GM19240 (cell line): ENCODE measurements at regions not wholly inside any gene's neighbourhood (a gene's known extent, or its start where the extent isn't known, plus 50 kb on each side); places are given as distances from the start of the nearest gene placed in this dataset.

Experiments used
- DNase-seq: peaks from one replicate; pipeline ENCODE4 v3.0.0; 2011; ENCODE audit warnings: low spot score; ENCODE audit not compliant: insufficient read length

GRCh38 chr18:75621818-75622217, 194.3 kb upstream of the SMIM21 start:
- no peak for DNase-seq

DNA sequence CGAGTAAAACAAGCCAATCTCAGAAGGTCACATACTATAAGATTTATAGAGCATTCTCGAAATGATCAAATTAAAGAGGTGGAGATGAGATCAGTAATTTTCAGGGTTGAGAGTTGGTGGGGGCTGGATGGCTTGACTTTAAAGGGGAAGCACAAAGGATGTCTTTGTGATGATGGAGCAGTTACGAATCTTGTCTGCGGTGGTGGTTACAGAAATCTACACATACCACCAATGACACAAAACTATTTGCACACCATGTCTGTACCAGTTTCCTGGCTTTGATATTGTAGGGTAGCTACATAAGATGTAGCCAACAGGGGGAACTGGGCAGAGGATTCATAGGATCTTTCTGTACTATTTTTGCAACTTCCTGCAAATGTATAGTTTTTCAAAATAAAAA, 190.6 kb upstream of the SMIM21 start:
- no peak for DNase-seq

- DNase-seq = no peak
Measured at GRCh38 chr18:75612456-75612855, 185.0 kb upstream of the SMIM21 start.

GRCh38 chr18:75607701-75608100, 180.2 kb upstream of the SMIM21 start:
- DNase-seq = no peak

DNA sequence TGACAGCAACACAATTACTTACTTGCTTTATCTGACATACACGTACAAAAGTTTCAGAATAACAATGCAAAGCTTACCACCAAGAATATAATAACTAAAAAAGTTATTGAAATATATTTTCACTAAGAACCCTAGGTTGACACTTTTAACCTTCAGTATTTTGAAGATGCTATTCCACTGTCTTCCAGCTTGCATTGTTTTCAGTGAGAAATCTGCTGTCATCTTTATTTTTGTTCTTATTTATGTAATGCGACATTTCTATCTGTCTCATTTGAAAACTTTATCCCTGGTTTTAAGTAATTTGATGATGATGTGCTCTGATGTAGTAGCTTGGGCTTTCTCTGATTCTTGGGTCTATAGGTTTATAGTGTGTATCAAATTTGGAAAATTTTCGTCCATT, 165.0 kb upstream of the SMIM21 start:
- no peak for DNase-seq

DNA sequence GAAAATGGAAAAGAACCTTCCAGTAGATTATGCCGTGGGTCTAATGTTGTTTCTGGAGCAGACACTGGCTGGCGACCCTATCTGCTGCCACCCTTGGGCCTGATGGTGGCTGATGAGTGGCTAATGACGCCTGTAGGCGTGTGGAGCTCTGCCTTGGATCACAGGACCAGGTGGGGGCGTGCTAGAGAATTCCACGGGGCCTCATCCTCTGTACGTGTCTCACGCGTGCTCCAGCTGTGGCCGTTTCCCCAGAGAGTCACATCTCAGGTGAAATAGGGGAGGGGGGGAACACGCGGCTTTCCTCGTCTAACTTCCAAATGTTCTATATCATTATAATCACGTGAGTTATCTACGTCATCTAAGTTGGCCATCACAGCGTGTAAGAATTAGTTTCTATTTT, 160.9 kb upstream of the SMIM21 start:
- no peak for DNase-seq

GRCh38 chr18:75587131-75587530, 159.6 kb upstream of the SMIM21 start:
- no peak for DNase-seq

- DNase-seq = no peak
Measured at GRCh38 chr18:75586130-75586889, 158.8 kb upstream of the SMIM21 start.

DNA sequence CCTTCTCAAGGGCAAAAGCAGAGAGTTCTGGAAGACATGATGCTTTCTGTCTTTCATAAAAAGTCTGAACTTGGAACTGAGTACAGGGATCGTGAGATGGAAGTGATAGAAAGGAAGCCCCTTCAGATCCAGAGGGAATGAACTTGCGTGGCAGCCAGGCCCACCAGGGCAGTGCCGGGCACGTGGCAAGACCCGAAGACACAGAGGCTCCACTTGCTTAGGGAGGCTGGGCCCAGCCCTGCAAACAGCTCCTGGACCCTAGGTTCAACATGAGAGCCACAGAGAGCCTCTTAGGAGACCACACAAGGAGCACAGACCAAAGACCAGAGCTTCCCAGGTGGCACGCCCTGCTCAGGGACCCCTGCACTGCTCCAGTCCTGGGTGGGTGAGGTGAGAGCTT, 155.4 kb upstream of the SMIM21 start:
- DNase-seq = no peak

DNA sequence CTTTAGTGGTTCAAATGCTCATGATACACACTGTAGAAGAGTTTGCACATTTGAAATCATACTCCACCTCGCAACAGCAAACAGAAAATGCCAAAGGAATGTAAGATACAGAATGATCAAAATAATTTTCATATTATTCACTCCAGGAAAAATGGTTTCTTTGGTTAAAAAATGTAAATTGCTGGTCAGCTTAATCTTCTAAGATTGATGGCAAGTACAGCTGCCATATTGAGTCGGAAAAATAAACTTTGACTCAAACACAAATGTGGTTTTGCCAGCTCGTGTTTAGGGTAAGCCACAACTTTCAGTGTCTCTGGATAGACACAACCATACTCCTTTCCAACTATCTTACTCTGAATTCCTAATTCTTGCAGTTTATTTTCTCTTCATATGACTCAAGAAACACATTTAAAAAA, 154.9 kb upstream of the SMIM21 start:
- DNase-seq = no peak

- DNase-seq = no peak
Measured at GRCh38 chr18:75581336-75582131, 154.0 kb upstream of the SMIM21 start.

DNA sequence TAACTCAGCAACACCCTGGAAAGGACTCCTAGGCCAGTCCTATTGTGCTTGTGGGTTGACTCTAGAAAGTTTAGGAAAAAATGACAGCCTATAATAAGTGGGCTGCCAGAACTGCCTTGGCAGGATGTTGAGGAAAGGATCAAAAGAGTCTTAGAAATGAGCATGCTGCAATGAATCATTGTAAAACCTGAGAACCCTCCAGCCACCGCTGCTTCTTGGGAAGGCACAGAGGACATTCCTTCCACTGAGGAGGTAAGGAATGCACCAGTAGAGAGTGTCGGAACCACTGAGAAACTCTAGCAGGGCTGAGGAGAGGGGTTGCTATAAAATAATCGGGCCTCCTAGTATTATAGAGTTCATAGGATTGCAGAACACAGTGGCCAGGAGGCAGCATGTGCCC, 146.7 kb upstream of the SMIM21 start:
- no peak for DNase-seq

GRCh38 chr18:75563150-75563549, 135.6 kb upstream of the SMIM21 start:
- no peak for DNase-seq

DNA sequence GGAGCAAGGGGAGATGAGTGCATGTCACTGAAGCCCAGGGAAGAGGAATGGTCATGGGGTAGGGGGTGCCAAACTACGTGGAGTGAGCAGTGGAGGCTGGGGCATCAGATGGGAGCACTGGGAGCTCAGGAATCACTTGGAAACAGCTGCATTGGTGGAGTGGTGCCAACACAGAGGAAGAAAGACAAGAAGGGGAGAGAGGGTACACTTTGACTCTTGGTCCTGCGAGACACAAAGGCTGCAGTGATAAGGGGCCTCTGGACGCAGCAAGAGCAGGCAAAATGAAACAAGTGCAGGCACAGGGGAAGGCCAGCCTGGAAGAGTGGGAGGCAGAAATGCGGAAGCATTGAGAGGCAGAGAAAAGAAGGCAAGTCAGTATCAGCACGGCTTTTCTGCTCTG, 134.7 kb upstream of the SMIM21 start:
- no peak for DNase-seq

DNA sequence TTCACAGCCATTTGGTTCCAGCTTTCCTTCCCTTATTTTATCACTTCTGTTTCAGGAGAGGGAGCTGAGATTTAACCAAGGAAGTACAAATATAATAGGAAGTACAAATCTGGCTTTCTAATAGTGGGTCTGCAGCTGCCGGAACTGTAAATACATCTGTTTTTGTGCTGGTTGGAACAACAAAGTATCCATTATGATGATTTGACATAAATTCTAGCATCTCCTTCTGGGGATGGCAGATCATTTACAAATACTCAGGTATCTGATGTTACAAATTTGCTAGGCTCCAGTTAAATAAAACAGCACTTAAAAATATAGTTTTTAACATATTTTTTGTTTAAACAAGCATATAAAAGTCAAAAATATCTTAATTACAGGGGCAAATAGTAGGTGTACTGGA, 131.3 kb upstream of the SMIM21 start:
- DNase-seq = no peak

- no peak for DNase-seq
Measured at GRCh38 chr18:75556841-75557240, 129.3 kb upstream of the SMIM21 start.

- no peak for DNase-seq
Measured at GRCh38 chr18:75554644-75555185, 127.2 kb upstream of the SMIM21 start.

DNA sequence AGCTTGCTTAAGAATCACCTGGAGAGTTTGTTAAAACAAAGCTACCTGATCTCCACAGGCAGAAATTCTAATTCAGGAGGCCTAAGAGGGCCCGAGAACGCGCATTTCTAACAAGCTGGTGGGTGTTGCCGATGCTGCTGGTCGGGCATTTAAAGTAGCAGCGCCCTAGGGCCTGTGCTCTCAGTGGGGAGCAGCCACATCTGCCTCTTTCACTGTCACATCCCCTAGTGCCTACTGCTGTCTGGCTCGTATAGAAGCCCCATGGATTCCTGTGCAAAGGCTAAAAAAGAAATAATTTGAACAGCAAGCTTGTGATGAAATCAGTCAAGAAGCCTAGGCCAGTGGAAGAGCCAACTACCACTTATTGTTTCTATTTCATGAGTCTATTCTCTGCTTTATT, 126.7 kb upstream of the SMIM21 start:
- DNase-seq = no peak

GRCh38 chr18:75553021-75553420, 125.5 kb upstream of the SMIM21 start:
- no peak for DNase-seq

DNA sequence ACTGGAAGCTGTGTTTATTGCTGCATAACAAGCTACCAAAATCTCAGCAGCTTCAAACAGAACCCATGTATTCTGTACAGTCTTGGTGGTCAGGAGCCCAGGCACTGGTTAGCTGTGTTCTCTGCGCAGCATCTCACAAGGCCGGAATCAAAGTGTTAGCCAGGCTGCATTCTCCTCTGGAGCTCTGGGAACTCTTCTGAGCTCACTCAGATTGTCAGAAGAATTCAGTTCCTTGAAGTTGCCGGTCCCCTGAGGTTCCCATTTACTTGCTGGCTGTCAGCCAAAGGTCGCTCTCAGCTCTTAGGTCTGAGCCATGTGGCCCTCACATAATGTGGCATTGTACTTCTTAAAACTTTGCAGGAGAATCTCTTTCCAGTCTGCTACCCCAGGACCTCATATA, 123.6 kb upstream of the SMIM21 start:
- no peak for DNase-seq

DNA sequence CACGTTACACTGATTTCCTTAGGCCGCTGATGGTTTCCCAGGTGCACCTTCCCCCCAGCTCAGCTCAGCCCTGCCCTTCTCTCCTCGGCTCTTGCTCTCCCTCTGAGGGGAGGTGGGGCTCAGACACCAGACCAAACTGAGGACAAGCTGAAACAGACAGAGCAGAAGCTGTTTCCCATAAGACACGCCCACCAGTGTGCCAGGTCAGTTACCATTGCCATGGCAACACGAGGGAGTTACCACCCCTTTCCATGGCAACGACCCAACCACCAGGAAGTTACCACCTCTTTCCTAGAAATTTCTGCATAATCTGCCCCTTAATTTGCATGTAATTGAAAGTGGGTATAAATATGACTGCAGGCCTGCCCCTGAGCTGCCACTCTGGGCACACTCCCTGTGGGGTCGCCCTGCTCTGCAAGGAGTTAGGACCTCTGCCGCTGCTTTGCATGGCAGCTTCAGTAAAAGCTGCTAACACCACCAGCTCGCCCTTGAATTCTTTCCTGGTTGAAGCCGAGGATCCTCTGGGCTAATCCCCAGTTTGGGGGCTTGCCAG, 120.9 kb upstream of the SMIM21 start:
- no peak for DNase-seq

- DNase-seq = no peak
Measured at GRCh38 chr18:75546964-75547363, 119.5 kb upstream of the SMIM21 start.
